Central memory CD4-positive, alpha-beta T cell (primary cell): ENCODE measurements at regions not wholly inside any gene's neighbourhood (a gene's known extent, or its start where the extent isn't known, plus 50 kb on each side); places are given as distances from the start of the nearest gene placed in this dataset.
A peak's percentile ranks its signal among the peaks of the same experiment; 100 is the strongest.

Experiments used
- DNase-seq: peaks from one replicate; pipeline ENCODE4 v3.0.0; 2022

GRCh38 chr11:10945196-10945595 is 87.3 kb upstream of the ZBED5 start:
- DNase-seq: no peak

- DNase-seq: no peak
Measured at GRCh38 chr11:10943968-10944367, 86.1 kb upstream of the ZBED5 start.

GRCh38 chr11:10942620-10943019 is 84.8 kb upstream of the ZBED5 start:
- no peak for DNase-seq

GRCh38 chr11:10941871-10942270 is 84.0 kb upstream of the ZBED5 start:
- no peak for DNase-seq

- no peak for DNase-seq
Measured at GRCh38 chr11:10941414-10941813, 83.6 kb upstream of the ZBED5 start.

GRCh38 chr11:10938650-10939387 is 81.0 kb upstream of the ZBED5 start:
- no peak for DNase-seq

- DNase-seq: no peak
Measured at GRCh38 chr11:10938231-10938630, 80.4 kb upstream of the ZBED5 start.

GRCh38 chr11:10937385-10937771 is 79.5 kb upstream of the ZBED5 start:
- no peak for DNase-seq

- DNase-seq: no peak
Measured at GRCh38 chr11:10936626-10937384, 79.0 kb upstream of the ZBED5 start.

GRCh38 chr11:10935015-10935559 is 77.2 kb upstream of the ZBED5 start:
- DNase-seq: no peak

- peak; percentile 9 for DNase-seq
Measured at GRCh38 chr11:10934293-10934860, 76.5 kb upstream of the ZBED5 start.

GRCh38 chr11:10933455-10934292 is 75.8 kb upstream of the ZBED5 start:
- peak; percentile 68 for DNase-seq

- no peak for DNase-seq
Measured at GRCh38 chr11:10932976-10933375, 75.1 kb upstream of the ZBED5 start.

- DNase-seq: no peak
Measured at GRCh38 chr11:10931761-10932670, 74.2 kb upstream of the ZBED5 start.

GRCh38 chr11:10930972-10931760 is 73.3 kb upstream of the ZBED5 start:
- DNase-seq: peak; percentile 16

GRCh38 chr11:10930224-10930971 is 72.5 kb upstream of the ZBED5 start:
- no peak for DNase-seq

- DNase-seq: no peak
Measured at GRCh38 chr11:10927538-10927937, 69.7 kb upstream of the ZBED5 start.

GRCh38 chr11:10926801-10927211 is 69.0 kb upstream of the ZBED5 start:
- no peak for DNase-seq

GRCh38 chr11:10925149-10925926 is 67.5 kb upstream of the ZBED5 start:
- no peak for DNase-seq
